ENCODE measurements at regions not wholly inside any gene's neighbourhood (a gene's known extent, or its start where the extent isn't known, plus 50 kb on each side); places are given as distances from the start of the nearest gene placed in this dataset.

- no peak for DNase-seq (ENCODE audit: low read depth in 1 of 2, low spot score in 1 of 2)
- Histone ChIP-seq H3K27ac (replicated peaks) (no peak overlapping the region), H3K4me3 (replicated peaks; ENCODE audit: insufficient read depth, low read length) (no peak overlapping the region), H3K27me3 (ENCODE audit: insufficient read depth, poor library complexity, severe bottlenecking) (no peaks in the 10 kb centered on the region)
- TF ChIP-seq GABPA (IDR thresholded peaks at IDR 0.05; ENCODE audit: low read depth) = no peak
- TF ChIP-seq REST (IDR thresholded peaks at IDR 0.05; ENCODE audit: insufficient replicate concordance, low read depth) = no peak
- TF ChIP-seq CTCF (IDR thresholded peaks at IDR 0.05; ENCODE audit: insufficient read depth, low read length) = no peak
- TF ChIP-seq SPI1 (IDR thresholded peaks at IDR 0.05; ENCODE audit: borderline replicate concordance, low read depth) = no peak
- TF ChIP-seq POLR2AphosphoS5 (IDR thresholded peaks at IDR 0.05; ENCODE audit: low read depth) = no peak
These were observed 1288.3 kb upstream of the B3GALT2 start for GRCh38 chr1:194474701-194475100.

- H3K27me3 ChIP-seq (ENCODE audit: insufficient read depth, poor library complexity, severe bottlenecking) = no peaks in the 10 kb centered on the region
- H3K4me3 ChIP-seq (replicated peaks; ENCODE audit: insufficient read depth, low read length) = no peak overlapping the region
- no peak overlapping the region for H3K27ac ChIP-seq (replicated peaks)
- TF ChIP-seq REST (IDR thresholded peaks at IDR 0.05; ENCODE audit: insufficient replicate concordance, low read depth) (no peak), GABPA (IDR thresholded peaks at IDR 0.05; ENCODE audit: low read depth) (no peak), CTCF (IDR thresholded peaks at IDR 0.05; ENCODE audit: insufficient read depth, low read length) (no peak), SPI1 (IDR thresholded peaks at IDR 0.05; ENCODE audit: borderline replicate concordance, low read depth) (no peak), POLR2AphosphoS5 (IDR thresholded peaks at IDR 0.05; ENCODE audit: low read depth) (no peak)
- no peak for DNase-seq (ENCODE audit: low read depth in 1 of 2, low spot score in 1 of 2)
These were observed 1287.4 kb upstream of the B3GALT2 start for GRCh38 chr1:194473766-194474165.

GRCh38 chr1:194469282-194469681, 1282.9 kb upstream of the B3GALT2 start:
- H3K27ac ChIP-seq (replicated peaks) = no peak overlapping the region
- no peak for DNase-seq (ENCODE audit: low read depth in 1 of 2, low spot score in 1 of 2)
- no peaks in the 10 kb centered on the region for H3K27me3 ChIP-seq (ENCODE audit: insufficient read depth, poor library complexity, severe bottlenecking)
- H3K4me3 ChIP-seq (replicated peaks; ENCODE audit: insufficient read depth, low read length) = no peak overlapping the region
- TF ChIP-seq SPI1 (IDR thresholded peaks at IDR 0.05; ENCODE audit: borderline replicate concordance, low read depth) = no peak
- TF ChIP-seq GABPA (IDR thresholded peaks at IDR 0.05; ENCODE audit: low read depth) = no peak
- no peak for TF ChIP-seq CTCF (IDR thresholded peaks at IDR 0.05; ENCODE audit: insufficient read depth, low read length)
- no peak for TF ChIP-seq REST (IDR thresholded peaks at IDR 0.05; ENCODE audit: insufficient replicate concordance, low read depth)
- no peak for TF ChIP-seq POLR2AphosphoS5 (IDR thresholded peaks at IDR 0.05; ENCODE audit: low read depth)

Data from HL-60 (cell line).